Panc1 (cell line): ENCODE measurements at regions not wholly inside any gene's neighbourhood (a gene's known extent, or its start where the extent isn't known, plus 50 kb on each side); places are given as distances from the start of the nearest gene placed in this dataset.

ENCODE experiments used
- ATAC-seq: fragments of 200-7000 bp; cut with Tn5 transposase; 2 replicates; pipeline ENCODE4 v1.9.1; 2020; ENCODE audit warnings: mild to moderate bottlenecking, moderate library complexity
- BruUV-seq: library from RNA; stranded (reverse); fragments of 400-500 nt; replicated peaks from 2 replicates; lab custom pipeline; 2021; lab: Mats Ljungman, UMichigan
- CTCF ChIA-PET: fragments of 300-600 bp; sonication (Branson Sonifier 250); formaldehyde crosslinking; loops from one replicate; lab custom pipeline; 2022; ENCODE audit warnings: antibody characterized with exemption; lab: Charles Lee
- POLR2A ChIA-PET: fragments of 300-600 bp; sonication (Branson Sonifier 250); formaldehyde crosslinking; loops from one replicate; lab custom pipeline; 2022; ENCODE audit warnings: antibody characterized with exemption; lab: Charles Lee
- DNase-seq: peaks from one replicate; pipeline ENCODE4 v3.0.0-alpha.2; 2010; ENCODE audit warnings: low read depth, low spot score
- H3K27ac ChIP-seq: 2 replicates; pipeline ENCODE4 v1.5.1; 2011; ENCODE audit warnings: mild to moderate bottlenecking, low read length, inconsistent platforms
- H3K27me3 ChIP-seq: fragments of 200-500 bp; sonication (Bioruptor generic); 2 replicates; pipeline ENCODE4 v1.6.0; 2014; ENCODE audit warnings: low read length, inconsistent platforms; ENCODE audit not compliant: control insufficient read depth, insufficient read depth
- H3K36me3 ChIP-seq: fragments of 200-500 bp; sonication (Bioruptor generic); 2 replicates; pipeline ENCODE4 v1.5.1; 2014; ENCODE audit warnings: inconsistent platforms, mild to moderate bottlenecking, low read length, moderate library complexity; ENCODE audit not compliant: control insufficient read depth, insufficient read depth
- H3K4me1 ChIP-seq: 2 replicates; pipeline ENCODE4 v1.5.1; 2011; ENCODE audit warnings: inconsistent platforms, mild to moderate bottlenecking, low read length, moderate library complexity; ENCODE audit not compliant: control insufficient read depth, insufficient read depth
- H3K4me3 ChIP-seq, 2 experiments: 2 replicates each; pipeline ENCODE4 v1.5.1; 2011 to 2012; ENCODE audit warnings: low read depth in 2 of 2, low read length in 2 of 2, mild to moderate bottlenecking in 2 of 2, inconsistent platforms in 1 of 2, moderate library complexity in 1 of 2
- H3K9me3 ChIP-seq: fragments of 200-500 bp; sonication (Bioruptor generic); 2 replicates; pipeline ENCODE4 v1.5.1; 2014; ENCODE audit warnings: low read depth, mild to moderate bottlenecking, inconsistent platforms, low read length, moderate library complexity; ENCODE audit not compliant: control insufficient read depth, insufficient read depth
- CTCF ChIP-seq: fragments of 450-650 bp; IDR thresholded peaks from 2 replicates; pipeline ENCODE4 v1.5.1; 2017; ENCODE audit warnings: mild to moderate bottlenecking
- POLR2AphosphoS5 ChIP-seq: IDR thresholded peaks from 2 replicates; pipeline ENCODE4 v1.6.1; 2012; ENCODE audit warnings: mild to moderate bottlenecking, low read depth, low read length, moderate library complexity
- SIN3A ChIP-seq: IDR thresholded peaks from 2 replicates; pipeline ENCODE4 v1.6.1; 2012; ENCODE audit warnings: low read depth, mild to moderate bottlenecking, low read length, moderate library complexity, borderline replicate concordance; ENCODE audit not compliant: insufficient read depth
- TCF7L2 ChIP-seq: IDR thresholded peaks from 2 replicates; pipeline ENCODE4 v1.6.1; 2011; ENCODE audit warnings: mild to moderate bottlenecking, low read depth, low read length, inconsistent platforms
- in situ Hi-C: cut with HindIII; loops from 2 replicates; pipeline ENCODE4 v1.10.0; 2016; ENCODE audit warnings: low sequenced_read_pairs, low pct_unique_long_range_greater_than_20kb
- intact Hi-C: fragments of 100-400 bp; cut with micrococcal nuclease; formaldehyde crosslinking; loops from one replicate; pipeline ENCODE4 v1.10.0; 2022; ENCODE audit not compliant: unreplicated experiment
- TF ChIP-seq, protein P1 (sequence below), 2 experiments: IDR thresholded peaks; 2 replicates each; pipeline ENCODE4 v1.6.1; 2011 to 2012; ENCODE audit warnings: low read depth in 2 of 2, control low read depth in 1 of 2, low read length in 1 of 2, mild to moderate bottlenecking in 1 of 2, moderate library complexity in 1 of 2; ENCODE audit not compliant: insufficient read depth in 1 of 2

- BruUV-seq: no TSS peak
- Histone ChIP-seq H3K36me3 (no peaks in the 10 kb centered on the region), H3K27me3 (no peaks in the 10 kb centered on the region), H3K4me1 (no peaks in the 10 kb centered on the region), H3K9me3 (no peaks in the 10 kb centered on the region), H3K4me3 (no peak overlapping the region), H3K27ac (no peak overlapping the region)
- ATAC-seq (no peak), DNase-seq (no peak)
- ChIA-PET CTCF (no interaction called here), POLR2A (no interaction called here)
- intact Hi-C loops: no loop called here
- in situ Hi-C loops: no loop called here
- TF ChIP-seq CTCF: no peak
- TF ChIP-seq SIN3A: no peak
These were observed 67.2 kb upstream of the XCR1 start for GRCh38 chr3:46094506-46094905.

DNA sequence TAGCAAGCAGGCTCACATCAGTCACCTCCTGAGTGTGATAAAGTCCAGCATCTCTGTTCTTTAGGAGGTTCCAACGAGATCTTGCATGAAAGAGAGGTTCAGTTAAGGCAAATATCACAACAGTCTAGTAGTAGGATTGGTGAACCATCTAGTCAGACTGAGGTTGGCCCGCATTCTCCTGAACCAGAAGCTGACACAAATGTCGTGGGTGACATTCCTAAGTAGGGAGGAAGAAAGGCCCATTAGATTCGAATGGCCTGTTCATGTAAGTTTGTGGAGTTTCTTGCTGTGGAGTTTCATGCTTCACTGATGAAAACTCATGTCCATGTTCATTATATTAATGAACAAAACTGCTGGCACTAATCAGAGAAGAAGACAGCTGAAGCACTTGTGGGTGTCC is 66.7 kb upstream of the XCR1 start:
- BruUV-seq: no TSS peak
- H3K4me3 ChIP-seq: no peak overlapping the region
- H3K27me3 ChIP-seq: no peaks in the 10 kb centered on the region
- POLR2A ChIA-PET: no interaction called here
- intact Hi-C loops (no loop called here), in situ Hi-C loops (no loop called here)
- ATAC-seq (no peak), DNase-seq (no peak)
- no peaks in the 10 kb centered on the region for H3K36me3 ChIP-seq
- H3K27ac ChIP-seq: no peak overlapping the region
- CTCF ChIA-PET: no interaction called here
- TF ChIP-seq, protein P1, sequence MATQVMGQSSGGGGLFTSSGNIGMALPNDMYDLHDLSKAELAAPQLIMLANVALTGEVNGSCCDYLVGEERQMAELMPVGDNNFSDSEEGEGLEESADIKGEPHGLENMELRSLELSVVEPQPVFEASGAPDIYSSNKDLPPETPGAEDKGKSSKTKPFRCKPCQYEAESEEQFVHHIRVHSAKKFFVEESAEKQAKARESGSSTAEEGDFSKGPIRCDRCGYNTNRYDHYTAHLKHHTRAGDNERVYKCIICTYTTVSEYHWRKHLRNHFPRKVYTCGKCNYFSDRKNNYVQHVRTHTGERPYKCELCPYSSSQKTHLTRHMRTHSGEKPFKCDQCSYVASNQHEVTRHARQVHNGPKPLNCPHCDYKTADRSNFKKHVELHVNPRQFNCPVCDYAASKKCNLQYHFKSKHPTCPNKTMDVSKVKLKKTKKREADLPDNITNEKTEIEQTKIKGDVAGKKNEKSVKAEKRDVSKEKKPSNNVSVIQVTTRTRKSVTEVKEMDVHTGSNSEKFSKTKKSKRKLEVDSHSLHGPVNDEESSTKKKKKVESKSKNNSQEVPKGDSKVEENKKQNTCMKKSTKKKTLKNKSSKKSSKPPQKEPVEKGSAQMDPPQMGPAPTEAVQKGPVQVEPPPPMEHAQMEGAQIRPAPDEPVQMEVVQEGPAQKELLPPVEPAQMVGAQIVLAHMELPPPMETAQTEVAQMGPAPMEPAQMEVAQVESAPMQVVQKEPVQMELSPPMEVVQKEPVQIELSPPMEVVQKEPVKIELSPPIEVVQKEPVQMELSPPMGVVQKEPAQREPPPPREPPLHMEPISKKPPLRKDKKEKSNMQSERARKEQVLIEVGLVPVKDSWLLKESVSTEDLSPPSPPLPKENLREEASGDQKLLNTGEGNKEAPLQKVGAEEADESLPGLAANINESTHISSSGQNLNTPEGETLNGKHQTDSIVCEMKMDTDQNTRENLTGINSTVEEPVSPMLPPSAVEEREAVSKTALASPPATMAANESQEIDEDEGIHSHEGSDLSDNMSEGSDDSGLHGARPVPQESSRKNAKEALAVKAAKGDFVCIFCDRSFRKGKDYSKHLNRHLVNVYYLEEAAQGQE (IDR thresholded peaks at IDR 0.05; ENCODE audit: insufficient read depth in 1 of 2, low read depth in 2 of 2, low read length in 1 of 2): no peak
- TF ChIP-seq SIN3A (no peak), CTCF (no peak), POLR2AphosphoS5 (no peak), TCF7L2 (no peak)
- H3K9me3 ChIP-seq: no peaks in the 10 kb centered on the region
- no peaks in the 10 kb centered on the region for H3K4me1 ChIP-seq
